ENCODE measurements at regions not wholly inside any gene's neighbourhood (a gene's known extent, or its start where the extent isn't known, plus 50 kb on each side); places are given as distances from the start of the nearest gene placed in this dataset.

GRCh38 chr13:97111756-97112155 lies 110.4 kb upstream of the MBNL2 start:
- Histone ChIP-seq H3K27ac (no peak overlapping the region), H4K20me1 (ENCODE audit: insufficient read depth) (no peaks in the 10 kb centered on the region), H3K4me1 (replicated peaks; ENCODE audit: insufficient read depth) (peaks cover 21% of the 10 kb centered on the region), H3K36me3 (ENCODE audit: low read depth) (no peaks in the 10 kb centered on the region), H3K9me3 (ENCODE audit: insufficient read depth, low read depth) (0 out of 2 replicates have a peak, but pooled peaks cover 3% of the 10 kb centered on the region), H3F3A (ENCODE audit: insufficient read depth, low read depth) (peaks cover 10% of the 10 kb centered on the region; the same call in 1 of the 2 replicates), H3K4me3 (no peak overlapping the region), H2AFZ (no peak overlapping the region), H3K9me2 (ENCODE audit: insufficient read depth) (no peaks in the 10 kb centered on the region), H3K27me3 (ENCODE audit: insufficient read depth, low read depth) (no peaks in the 10 kb centered on the region), H3K4me2 (no peak overlapping the region), H3K79me2 (ENCODE audit: low read depth) (no peaks in the 10 kb centered on the region)
- intact Hi-C loops (cut with micrococcal nuclease; ENCODE audit: unreplicated experiment), result loop anchor here (2.0 kb wide), 1 partner anchor 31 kb away; no protein-coding TSS in a partner anchor
- ChIA-PET CTCF (interaction anchor here (0.6 kb wide), 2 partner anchors 105 to 321 kb away, joined by 3 to 5 read pairs; no protein-coding TSS in a partner anchor), POLR2A (ENCODE audit: unreplicated experiment) (no interaction called here)
- BruUV-seq (replicated peaks), result no TSS peak
- TF ChIP-seq, protein P1, sequence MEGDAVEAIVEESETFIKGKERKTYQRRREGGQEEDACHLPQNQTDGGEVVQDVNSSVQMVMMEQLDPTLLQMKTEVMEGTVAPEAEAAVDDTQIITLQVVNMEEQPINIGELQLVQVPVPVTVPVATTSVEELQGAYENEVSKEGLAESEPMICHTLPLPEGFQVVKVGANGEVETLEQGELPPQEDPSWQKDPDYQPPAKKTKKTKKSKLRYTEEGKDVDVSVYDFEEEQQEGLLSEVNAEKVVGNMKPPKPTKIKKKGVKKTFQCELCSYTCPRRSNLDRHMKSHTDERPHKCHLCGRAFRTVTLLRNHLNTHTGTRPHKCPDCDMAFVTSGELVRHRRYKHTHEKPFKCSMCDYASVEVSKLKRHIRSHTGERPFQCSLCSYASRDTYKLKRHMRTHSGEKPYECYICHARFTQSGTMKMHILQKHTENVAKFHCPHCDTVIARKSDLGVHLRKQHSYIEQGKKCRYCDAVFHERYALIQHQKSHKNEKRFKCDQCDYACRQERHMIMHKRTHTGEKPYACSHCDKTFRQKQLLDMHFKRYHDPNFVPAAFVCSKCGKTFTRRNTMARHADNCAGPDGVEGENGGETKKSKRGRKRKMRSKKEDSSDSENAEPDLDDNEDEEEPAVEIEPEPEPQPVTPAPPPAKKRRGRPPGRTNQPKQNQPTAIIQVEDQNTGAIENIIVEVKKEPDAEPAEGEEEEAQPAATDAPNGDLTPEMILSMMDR (conservative IDR thresholded peaks at IDR 0.05), result no peak
- TF ChIP-seq EZH2 (IDR thresholded peaks at IDR 0.05; ENCODE audit: low read depth), result no peak
- no peak for DNase-seq

GRCh38 chr13:97112446-97113152 lies 109.5 kb upstream of the MBNL2 start:
- ChIA-PET POLR2A (ENCODE audit: unreplicated experiment) (interaction anchor here (0.6 kb wide), 1 partner anchor 79 kb away, joined by 7 read pairs; no protein-coding TSS in a partner anchor), CTCF (interaction anchor here (0.6 kb wide), 2 partner anchors 104 to 320 kb away, joined by 3 to 5 read pairs; no protein-coding TSS in a partner anchor)
- intact Hi-C loops (cut with micrococcal nuclease; ENCODE audit: unreplicated experiment), result no loop called here
- H3K9me2 ChIP-seq (ENCODE audit: insufficient read depth), result no peaks in the 10 kb centered on the region
- no peaks in the 10 kb centered on the region for H3K36me3 ChIP-seq (ENCODE audit: low read depth)
- no peak overlapping the region for H3K27ac ChIP-seq
- peaks cover 10% of the 10 kb centered on the region; the same call in 1 of the 2 replicates for H3F3A ChIP-seq (ENCODE audit: insufficient read depth, low read depth)
- DNase-seq, result no peak
- no peak overlapping the region for H3K4me3 ChIP-seq
- H3K9me3 ChIP-seq (ENCODE audit: insufficient read depth, low read depth), result 0 out of 2 replicates have a peak, but pooled peaks cover 3% of the 10 kb centered on the region
- peaks cover 29% of the 10 kb centered on the region for H3K4me1 ChIP-seq (replicated peaks; ENCODE audit: insufficient read depth)
- no peaks in the 10 kb centered on the region for H3K27me3 ChIP-seq (ENCODE audit: insufficient read depth, low read depth)
- no peak for TF ChIP-seq EZH2 (IDR thresholded peaks at IDR 0.05; ENCODE audit: low read depth)
- TF ChIP-seq, protein P1 (conservative IDR thresholded peaks at IDR 0.05), result no peak
- no peak overlapping the region for H2AFZ ChIP-seq
- H3K79me2 ChIP-seq (ENCODE audit: low read depth), result no peaks in the 10 kb centered on the region
- H3K4me2 ChIP-seq, result no peak overlapping the region
- no TSS peak for BruUV-seq (replicated peaks)
- no peaks in the 10 kb centered on the region for H4K20me1 ChIP-seq (ENCODE audit: insufficient read depth)

- TF ChIP-seq EZH2 (IDR thresholded peaks at IDR 0.05; ENCODE audit: low read depth), result no peak
- TF ChIP-seq, protein P1 (conservative IDR thresholded peaks at IDR 0.05), result no peak
- H3K9me3 ChIP-seq (ENCODE audit: insufficient read depth, low read depth), result 0 out of 2 replicates have a peak, but pooled peaks cover 3% of the 10 kb centered on the region
- ChIA-PET POLR2A (ENCODE audit: unreplicated experiment) (interaction anchor here (0.6 kb wide), 2 partner anchors 78 to 260 kb away, joined by 5 to 7 read pairs; no protein-coding TSS in a partner anchor), CTCF (no interaction called here)
- H3K4me2 ChIP-seq, result no peak overlapping the region
- DNase-seq, result no peak
- no peaks in the 10 kb centered on the region for H3K36me3 ChIP-seq (ENCODE audit: low read depth)
- H3K4me1 ChIP-seq (replicated peaks; ENCODE audit: insufficient read depth), result peaks cover 30% of the 10 kb centered on the region
- no peaks in the 10 kb centered on the region for H3K27me3 ChIP-seq (ENCODE audit: insufficient read depth, low read depth)
- no peaks in the 10 kb centered on the region for H4K20me1 ChIP-seq (ENCODE audit: insufficient read depth)
- H3F3A ChIP-seq (ENCODE audit: insufficient read depth, low read depth), result peaks cover 10% of the 10 kb centered on the region; the same call in 1 of the 2 replicates
- no peak overlapping the region for H3K4me3 ChIP-seq
- no peak overlapping the region for H3K27ac ChIP-seq
- no peaks in the 10 kb centered on the region for H3K9me2 ChIP-seq (ENCODE audit: insufficient read depth)
- H2AFZ ChIP-seq, result no peak overlapping the region
- no TSS peak for BruUV-seq (replicated peaks)
- no peaks in the 10 kb centered on the region for H3K79me2 ChIP-seq (ENCODE audit: low read depth)
- intact Hi-C loops (cut with micrococcal nuclease; ENCODE audit: unreplicated experiment), result no loop called here
These were observed 108.7 kb upstream of the MBNL2 start for GRCh38 chr13:97113231-97114001.

Measured in PC-9 (cell line).